GM20431 (cell line): ENCODE measurements at regions not wholly inside any gene's neighbourhood (a gene's known extent, or its start where the extent isn't known, plus 50 kb on each side); places are given as distances from the start of the nearest gene placed in this dataset.

ENCODE experiments used
- in situ Hi-C: fragments of 300-500 bp; cut with MseI, MboI; formaldehyde crosslinking; loops from one replicate; pipeline ENCODE4 v1.15.0; 2020; ENCODE audit warnings: low sequenced_read_pairs; ENCODE audit not compliant: unreplicated experiment

DNA sequence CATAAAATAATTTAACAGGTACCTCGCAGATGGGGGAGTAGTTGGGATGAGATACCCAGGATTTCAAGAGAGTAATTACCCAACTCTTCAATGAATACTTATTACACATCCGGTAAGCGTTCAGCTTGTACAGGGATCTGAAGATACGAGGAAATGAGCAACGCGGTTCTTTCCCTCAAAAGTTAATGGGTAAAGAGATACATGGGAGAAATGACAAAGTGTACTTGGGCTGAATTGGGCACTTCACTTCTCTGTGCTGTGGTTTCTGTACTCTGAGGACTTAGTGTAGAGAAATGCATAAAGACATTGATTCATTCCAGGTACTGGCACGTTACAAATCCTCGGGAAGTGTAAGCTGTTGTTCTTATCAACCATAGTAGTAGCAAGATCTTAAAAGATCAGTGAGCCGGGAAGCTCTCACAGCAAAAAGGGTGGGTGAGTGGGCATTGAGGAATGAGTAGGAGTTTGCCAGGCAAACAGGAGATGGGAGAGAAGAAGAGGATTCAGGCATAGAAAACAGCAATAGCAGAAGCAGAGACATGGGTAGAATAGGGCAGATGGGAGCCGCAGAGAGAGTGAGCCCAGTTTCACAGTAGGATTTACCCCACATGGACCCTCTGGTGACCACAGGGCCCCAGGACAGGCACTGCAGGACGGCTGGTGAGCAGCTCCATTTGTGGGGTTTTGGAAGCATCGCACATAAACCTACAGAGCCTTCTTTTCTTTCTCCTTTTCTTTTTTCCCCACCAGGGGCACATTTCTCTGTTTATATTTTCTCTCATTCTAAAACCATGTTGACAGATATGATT is 304.3 kb upstream of the PITRM1 start:
- in situ Hi-C loops, result no loop called here

DNA sequence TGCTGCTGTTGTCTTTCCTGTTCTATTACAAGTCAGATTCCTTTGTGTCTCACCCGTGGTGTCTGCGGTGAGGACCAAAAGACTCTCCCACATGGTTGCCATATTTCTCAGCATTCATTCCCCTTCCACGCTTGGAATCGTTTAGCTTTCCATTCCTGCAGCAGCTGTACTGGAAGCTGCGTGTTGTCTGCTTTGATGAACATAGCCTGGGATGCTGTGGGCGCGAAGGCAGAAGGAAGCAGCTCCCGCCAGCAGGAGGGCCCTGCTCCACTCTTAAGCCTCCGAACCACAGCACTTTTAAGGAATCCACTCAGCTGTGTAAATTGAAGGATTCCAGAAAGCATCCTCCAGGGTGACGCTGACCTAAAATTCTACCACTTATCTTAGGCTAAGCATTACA is 303.6 kb upstream of the PITRM1 start:
- in situ Hi-C loops, result no loop called here

DNA sequence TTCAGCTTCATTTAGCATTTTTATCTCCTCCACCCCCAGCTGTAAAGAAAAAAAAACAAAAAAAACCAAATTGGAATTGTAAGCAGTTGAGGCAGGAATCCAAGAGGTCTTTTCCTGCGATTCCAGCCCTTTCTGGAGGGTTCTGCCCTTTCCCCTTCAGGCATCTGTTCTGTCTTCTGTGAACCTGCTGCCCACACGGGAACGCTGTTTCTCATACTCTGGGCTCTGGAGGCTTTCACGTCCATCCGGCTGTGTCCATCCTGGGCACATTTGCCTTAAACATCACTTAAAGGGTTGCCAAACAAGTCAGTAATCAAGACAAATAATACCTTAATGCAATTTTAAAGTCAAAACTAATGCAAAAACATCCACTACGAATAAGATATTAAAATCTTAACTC is 302.8 kb upstream of the PITRM1 start:
- in situ Hi-C loops, result no loop called here

- in situ Hi-C loops, result no loop called here
Observed at GRCh38 chr10:3474266-3474665, 301.7 kb upstream of the PITRM1 start.

DNA sequence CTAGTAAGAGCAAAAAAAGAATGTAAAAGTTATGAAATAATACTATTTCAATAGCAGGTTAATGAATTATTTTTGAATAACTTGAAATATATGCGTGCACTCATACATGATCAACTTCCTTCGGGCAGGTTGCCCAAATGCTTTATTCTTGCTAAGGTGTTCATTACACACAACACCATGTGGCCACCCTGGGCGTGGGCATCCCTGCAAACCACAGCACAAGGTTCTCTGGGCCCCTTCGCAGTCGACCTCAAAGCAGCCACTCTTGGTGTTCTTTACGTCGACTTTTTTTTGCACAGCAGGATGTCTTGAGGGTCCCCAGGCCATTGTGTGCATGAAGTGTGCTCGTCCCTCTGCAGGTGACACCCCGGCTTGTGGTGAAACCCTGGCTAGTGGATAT is 300.7 kb upstream of the PITRM1 start:
- in situ Hi-C loops, result no loop called here

- in situ Hi-C loops, result no loop called here
Observed at GRCh38 chr10:3472287-3473051, 299.9 kb upstream of the PITRM1 start.

DNA sequence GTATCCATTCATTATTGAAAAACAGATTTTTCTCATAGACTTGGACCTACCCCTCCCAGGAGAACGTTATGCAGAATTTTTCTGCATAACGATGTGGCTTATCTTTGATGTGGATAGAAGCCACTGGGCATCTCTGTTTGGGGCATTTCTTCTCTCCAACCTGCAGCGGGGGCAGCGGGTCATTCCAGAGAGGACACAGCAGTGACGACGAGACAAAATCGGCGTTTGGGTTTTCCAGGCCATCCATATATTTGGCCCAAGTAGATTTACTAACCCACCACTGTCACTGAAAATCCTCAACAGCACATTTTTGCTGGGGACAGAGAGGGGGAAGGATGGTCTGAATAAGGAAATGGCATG is 299.3 kb upstream of the PITRM1 start:
- in situ Hi-C loops, result no loop called here

- in situ Hi-C loops, result no loop called here
Observed at GRCh38 chr10:3471472-3471871, 298.9 kb upstream of the PITRM1 start.

GRCh38 chr10:3470191-3470590 is 297.6 kb upstream of the PITRM1 start:
- in situ Hi-C loops, result no loop called here

GRCh38 chr10:3469639-3470020 is 297.0 kb upstream of the PITRM1 start:
- in situ Hi-C loops, result no loop called here

GRCh38 chr10:3468919-3469638 is 296.5 kb upstream of the PITRM1 start:
- in situ Hi-C loops, result no loop called here

GRCh38 chr10:3467052-3467951 is 294.7 kb upstream of the PITRM1 start:
- in situ Hi-C loops, result no loop called here

- in situ Hi-C loops, result no loop called here
Observed at GRCh38 chr10:3465406-3465891, 292.9 kb upstream of the PITRM1 start.

- in situ Hi-C loops, result no loop called here
Observed at GRCh38 chr10:3464760-3465405, 292.3 kb upstream of the PITRM1 start.

DNA sequence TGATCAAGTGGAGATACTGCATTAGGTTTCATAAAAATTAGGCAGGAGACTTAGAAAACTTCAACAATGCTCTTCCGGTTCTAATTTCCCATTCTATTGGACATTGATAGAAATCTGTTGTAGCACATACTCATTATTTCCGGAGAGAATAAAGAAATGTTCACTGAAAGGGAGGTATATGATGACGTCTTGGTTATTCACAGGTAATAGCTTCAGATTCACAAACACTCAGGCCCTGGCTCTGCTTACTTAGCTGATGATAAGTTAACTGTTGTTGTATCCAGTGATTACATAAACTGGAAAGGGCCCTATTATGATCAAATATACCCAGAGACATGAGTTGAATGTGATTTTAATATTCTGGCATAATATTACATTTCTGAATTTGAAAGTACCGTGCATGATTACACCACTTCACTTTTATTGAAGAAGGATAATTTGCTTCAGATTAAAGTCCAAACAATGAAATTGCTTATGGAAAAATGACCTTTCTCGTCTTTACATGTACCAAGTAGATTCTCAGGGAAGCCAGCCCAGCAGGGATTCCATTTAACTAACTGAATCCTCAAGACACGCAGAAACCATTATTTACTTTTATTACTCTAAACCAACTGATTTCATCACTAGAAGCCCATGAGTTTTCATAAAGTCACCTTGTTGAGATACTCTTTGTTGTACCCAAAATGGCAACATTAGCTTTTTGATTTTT is 288.0 kb upstream of the PITRM1 start:
- in situ Hi-C loops, result no loop called here

GRCh38 chr10:3455385-3456334 is 283.1 kb upstream of the PITRM1 start:
- in situ Hi-C loops, result no loop called here

- in situ Hi-C loops, result no loop called here
Observed at GRCh38 chr10:3452683-3453361, 280.2 kb upstream of the PITRM1 start.
